Neural progenitor cell (in vitro differentiated cells): ENCODE measurements at regions not wholly inside any gene's neighbourhood (a gene's known extent, or its start where the extent isn't known, plus 50 kb on each side); places are given as distances from the start of the nearest gene placed in this dataset.

ENCODE experiments used
- DNase-seq: peaks from one replicate; pipeline ENCODE4 v3.0.0-alpha.2; 2016; ENCODE audit warnings: low spot score
- H2AFZ ChIP-seq: fragments of 200-600 bp; sonication (generic); replicated peaks from 2 replicates; pipeline ENCODE4 v1.6.1; 2016; ENCODE audit warnings: antibody characterized with exemption
- H3F3A ChIP-seq: fragments of 200-600 bp; sonication (generic); 2 replicates; pipeline ENCODE4 v1.6.1; 2016; ENCODE audit warnings: antibody characterized with exemption, low read depth
- H3K27ac ChIP-seq: fragments of 200-600 bp; sonication (generic); 2 replicates; pipeline ENCODE4 v1.5.1; 2016; ENCODE audit warnings: mild to moderate bottlenecking
- H3K27me3 ChIP-seq: fragments of 200-600 bp; sonication (generic); 2 replicates; pipeline ENCODE4 v1.6.1; 2016; ENCODE audit warnings: mild to moderate bottlenecking, moderate library complexity
- H3K36me3 ChIP-seq: fragments of 200-600 bp; sonication (generic); 2 replicates; pipeline ENCODE4 v1.5.1; 2016
- H3K4me1 ChIP-seq: fragments of 200-600 bp; sonication (generic); 2 replicates; pipeline ENCODE4 v1.6.1; 2016; ENCODE audit warnings: mixed run types
- H3K4me2 ChIP-seq: fragments of 200-600 bp; sonication (generic); 2 replicates; pipeline ENCODE4 v1.6.1; 2016
- H3K4me3 ChIP-seq: fragments of 200-600 bp; sonication (generic); 2 replicates; pipeline ENCODE4 v1.5.1; 2016
- H3K79me2 ChIP-seq: fragments of 200-600 bp; sonication (generic); 2 replicates; pipeline ENCODE4 v1.6.1; 2016; ENCODE audit warnings: low read depth
- H3K9ac ChIP-seq: fragments of 200-600 bp; sonication (generic); 2 replicates; pipeline ENCODE4 v1.6.1; 2016
- H3K9me3 ChIP-seq: fragments of 200-600 bp; sonication (generic); 2 replicates; pipeline ENCODE4 v1.5.1; 2016; ENCODE audit warnings: low read depth
- H4K20me1 ChIP-seq: fragments of 200-600 bp; sonication (generic); 2 replicates; pipeline ENCODE4 v1.6.1; 2016; ENCODE audit warnings: low read depth
- H3K27ac Mint-ChIP-seq: 3 replicates; pipeline ENCODE4 v1.8.0; 2021; ENCODE audit warnings: mixed read lengths
- H3K27me3 Mint-ChIP-seq: 2 replicates; pipeline ENCODE4 v1.8.0; 2022; ENCODE audit warnings: low read depth, mild to moderate bottlenecking, inconsistent platforms, moderate library complexity, mixed read lengths; ENCODE audit not compliant: insufficient read depth
- H3K36me3 Mint-ChIP-seq: 3 replicates; pipeline ENCODE4 v1.8.0; 2021; ENCODE audit warnings: mixed read lengths
- H3K4me1 Mint-ChIP-seq: 3 replicates; pipeline ENCODE4 v1.8.0; 2021; ENCODE audit warnings: mixed read lengths
- H3K4me3 Mint-ChIP-seq: 3 replicates; pipeline ENCODE4 v1.8.0; 2021; ENCODE audit warnings: mild to moderate bottlenecking, moderate library complexity, mixed read lengths
- H3K9me3 Mint-ChIP-seq: 3 replicates; pipeline ENCODE4 v1.8.0; 2020; ENCODE audit warnings: mixed read lengths
- EZH2 ChIP-seq: fragments of 200-600 bp; sonication (generic); IDR thresholded peaks from 2 replicates; pipeline ENCODE4 v1.6.1; 2017; ENCODE audit warnings: antibody characterized with exemption, mild to moderate bottlenecking, moderate library complexity
- EZH2phosphoT487 ChIP-seq: fragments of 200-600 bp; sonication (generic); IDR thresholded peaks from 2 replicates; pipeline ENCODE4 v1.6.1; 2017; ENCODE audit warnings: antibody characterized with exemption
- TF ChIP-seq, protein P1 (sequence below): fragments of 200-600 bp; sonication (generic); IDR thresholded peaks from 2 replicates; pipeline ENCODE4 v1.5.1; 2017; ENCODE audit warnings: antibody characterized with exemption, mild to moderate bottlenecking

DNA sequence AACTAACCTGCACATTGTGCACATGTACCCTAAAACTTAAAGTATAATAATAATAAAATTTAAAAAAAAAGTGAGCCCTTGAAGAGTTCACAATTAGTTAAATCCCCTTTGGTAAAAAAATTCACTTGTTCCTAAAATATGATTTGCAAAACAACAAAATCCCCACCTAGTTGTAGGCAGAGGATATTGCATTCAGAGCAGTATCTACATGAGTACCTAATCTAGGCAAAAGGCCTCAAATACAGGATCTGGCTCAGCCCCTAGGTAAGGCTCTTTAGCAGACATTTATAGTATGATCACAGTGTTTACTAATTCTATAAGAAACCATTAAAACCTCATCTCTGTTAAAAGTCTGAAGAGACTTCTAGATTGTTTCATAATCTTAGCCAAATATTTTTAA is 89.3 kb upstream of the CCDC80 start:
- no peak for TF ChIP-seq EZH2
- no peak for TF ChIP-seq EZH2phosphoT487
- TF ChIP-seq, protein P1, sequence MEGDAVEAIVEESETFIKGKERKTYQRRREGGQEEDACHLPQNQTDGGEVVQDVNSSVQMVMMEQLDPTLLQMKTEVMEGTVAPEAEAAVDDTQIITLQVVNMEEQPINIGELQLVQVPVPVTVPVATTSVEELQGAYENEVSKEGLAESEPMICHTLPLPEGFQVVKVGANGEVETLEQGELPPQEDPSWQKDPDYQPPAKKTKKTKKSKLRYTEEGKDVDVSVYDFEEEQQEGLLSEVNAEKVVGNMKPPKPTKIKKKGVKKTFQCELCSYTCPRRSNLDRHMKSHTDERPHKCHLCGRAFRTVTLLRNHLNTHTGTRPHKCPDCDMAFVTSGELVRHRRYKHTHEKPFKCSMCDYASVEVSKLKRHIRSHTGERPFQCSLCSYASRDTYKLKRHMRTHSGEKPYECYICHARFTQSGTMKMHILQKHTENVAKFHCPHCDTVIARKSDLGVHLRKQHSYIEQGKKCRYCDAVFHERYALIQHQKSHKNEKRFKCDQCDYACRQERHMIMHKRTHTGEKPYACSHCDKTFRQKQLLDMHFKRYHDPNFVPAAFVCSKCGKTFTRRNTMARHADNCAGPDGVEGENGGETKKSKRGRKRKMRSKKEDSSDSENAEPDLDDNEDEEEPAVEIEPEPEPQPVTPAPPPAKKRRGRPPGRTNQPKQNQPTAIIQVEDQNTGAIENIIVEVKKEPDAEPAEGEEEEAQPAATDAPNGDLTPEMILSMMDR = no peak
- peaks cover 2% of the 10 kb centered on the region for H3K9me3 Mint-ChIP-seq
- H3K79me2 ChIP-seq = no peaks in the 10 kb centered on the region
- H3K36me3 Mint-ChIP-seq = no peaks in the 10 kb centered on the region
- H3K27me3 Mint-ChIP-seq = peaks cover 2% of the 10 kb centered on the region
- no peaks in the 10 kb centered on the region for H3K4me1 ChIP-seq
- H3K4me3 Mint-ChIP-seq = no peak overlapping the region
- DNase-seq = no peak
- H3K9me3 ChIP-seq = no peaks in the 10 kb centered on the region
- no peak overlapping the region for H3K9ac ChIP-seq
- no peaks in the 10 kb centered on the region for H3K36me3 ChIP-seq
- no peaks in the 10 kb centered on the region for H3K27me3 ChIP-seq
- no peaks in the 10 kb centered on the region for H4K20me1 ChIP-seq
- no peaks in the 10 kb centered on the region for H3F3A ChIP-seq
- H3K27ac ChIP-seq = no peak overlapping the region
- no peak overlapping the region for H3K4me3 ChIP-seq
- H3K4me1 Mint-ChIP-seq = peaks cover 3% of the 10 kb centered on the region
- no peak overlapping the region for H3K4me2 ChIP-seq
- no peak overlapping the region for H3K27ac Mint-ChIP-seq
- no peak overlapping the region for H2AFZ ChIP-seq

DNA sequence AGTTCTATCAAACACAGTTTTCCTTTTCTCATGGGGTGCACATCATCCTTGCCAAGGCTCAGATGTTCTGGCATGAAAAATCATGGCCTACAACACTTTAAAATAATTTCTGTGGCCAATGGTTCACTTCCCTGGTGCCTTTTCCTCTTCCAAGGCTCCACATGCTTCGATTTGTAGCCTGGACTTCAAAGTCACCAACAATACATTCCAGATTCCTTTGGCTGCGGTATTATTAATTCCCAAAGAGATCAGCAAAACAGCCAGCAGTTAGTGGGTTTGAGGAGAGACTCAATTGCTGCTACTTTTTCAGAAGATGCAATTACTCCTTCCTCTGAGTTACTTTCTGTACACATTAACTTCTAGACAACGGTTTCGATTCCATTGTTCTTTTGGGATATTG is 80.3 kb upstream of the CCDC80 start:
- Histone ChIP-seq H3K27me3 (no peaks in the 10 kb centered on the region), H3K79me2 (no peaks in the 10 kb centered on the region), H2AFZ (no peak overlapping the region), H3K9ac (no peak overlapping the region), H3K27ac (no peak overlapping the region), H3K9me3 (no peaks in the 10 kb centered on the region), H3F3A (no peaks in the 10 kb centered on the region), H3K4me1 (no peaks in the 10 kb centered on the region), H3K36me3 (no peaks in the 10 kb centered on the region), H4K20me1 (no peaks in the 10 kb centered on the region), H3K4me3 (no peak overlapping the region), H3K4me2 (no peak overlapping the region)
- Mint-ChIP-seq H3K9me3 (peaks cover 6% of the 10 kb centered on the region), H3K4me1 (peaks cover 6% of the 10 kb centered on the region), H3K4me3 (no peak overlapping the region), H3K27me3 (no peaks in the 10 kb centered on the region), H3K27ac (peak overlapping the region; percentile 46), H3K36me3 (no peaks in the 10 kb centered on the region)
- TF ChIP-seq, protein P1 = no peak
- TF ChIP-seq EZH2phosphoT487 (no peak), EZH2 (no peak)
- no peak for DNase-seq

DNA sequence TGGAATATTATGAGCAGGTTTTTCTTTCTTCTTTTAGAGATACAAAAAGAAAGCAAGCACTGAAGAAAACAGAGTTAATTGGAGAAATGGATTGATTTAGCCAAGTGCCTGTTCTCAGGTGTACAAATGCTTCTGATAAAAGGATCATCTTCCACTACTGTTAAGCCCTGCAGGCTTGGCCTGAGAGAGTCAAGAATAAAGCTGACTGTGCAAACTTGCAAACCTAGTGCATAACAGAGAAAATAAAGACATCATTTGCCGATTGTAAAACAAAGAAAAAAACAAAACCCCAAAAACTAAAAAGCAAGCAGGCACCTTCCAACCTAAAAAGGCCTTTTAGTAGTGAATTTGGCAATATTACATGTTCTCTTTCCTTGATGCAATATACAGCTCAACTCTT is 78.0 kb upstream of the CCDC80 start:
- Mint-ChIP-seq H3K27me3 (no peaks in the 10 kb centered on the region), H3K4me3 (no peak overlapping the region), H3K36me3 (no peaks in the 10 kb centered on the region), H3K27ac (no peak overlapping the region), H3K4me1 (peaks cover 6% of the 10 kb centered on the region), H3K9me3 (peaks cover 4% of the 10 kb centered on the region)
- H3K9me3 ChIP-seq = no peaks in the 10 kb centered on the region
- no peak overlapping the region for H3K27ac ChIP-seq
- no peaks in the 10 kb centered on the region for H3K27me3 ChIP-seq
- DNase-seq = no peak
- H4K20me1 ChIP-seq = no peaks in the 10 kb centered on the region
- TF ChIP-seq EZH2phosphoT487 (no peak), EZH2 (no peak)
- TF ChIP-seq, protein P1 = no peak
- H3F3A ChIP-seq = no peaks in the 10 kb centered on the region
- H3K36me3 ChIP-seq = no peaks in the 10 kb centered on the region
- no peak overlapping the region for H3K9ac ChIP-seq
- H3K4me1 ChIP-seq = no peaks in the 10 kb centered on the region
- H2AFZ ChIP-seq = no peak overlapping the region
- no peak overlapping the region for H3K4me3 ChIP-seq
- H3K79me2 ChIP-seq = no peaks in the 10 kb centered on the region
- H3K4me2 ChIP-seq = no peak overlapping the region
